ENCODE measurements at regions not wholly inside any gene's neighbourhood (a gene's known extent, or its start where the extent isn't known, plus 50 kb on each side); places are given as distances from the start of the nearest gene placed in this dataset.
"Not testable (repeated sequence)": the region's sequence is repeated elsewhere in the genome, so short reads cannot be mapped to it uniquely, and the experiment has no call there.

DNA sequence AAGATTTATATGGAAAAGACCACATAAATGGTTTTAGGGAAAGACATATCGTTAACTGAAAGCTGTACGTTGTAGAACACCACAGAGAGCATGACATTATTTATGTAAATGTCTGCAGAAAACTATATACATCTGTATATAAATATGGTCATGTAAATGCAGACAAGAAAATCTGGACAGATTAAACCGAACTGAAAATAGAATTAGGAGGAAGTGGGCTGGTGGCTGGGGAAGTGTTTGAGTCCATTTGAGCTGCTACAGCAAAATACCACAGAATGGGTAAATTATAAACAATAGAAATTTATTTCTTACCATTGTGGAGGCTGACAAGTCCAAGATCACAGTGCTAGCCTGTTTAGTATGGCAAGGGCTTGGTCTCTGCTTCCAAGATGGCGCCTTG, 56.3 kb upstream of the USP6NL start:
- DNase-seq (ENCODE audit: low spot score) = no peak

DNA sequence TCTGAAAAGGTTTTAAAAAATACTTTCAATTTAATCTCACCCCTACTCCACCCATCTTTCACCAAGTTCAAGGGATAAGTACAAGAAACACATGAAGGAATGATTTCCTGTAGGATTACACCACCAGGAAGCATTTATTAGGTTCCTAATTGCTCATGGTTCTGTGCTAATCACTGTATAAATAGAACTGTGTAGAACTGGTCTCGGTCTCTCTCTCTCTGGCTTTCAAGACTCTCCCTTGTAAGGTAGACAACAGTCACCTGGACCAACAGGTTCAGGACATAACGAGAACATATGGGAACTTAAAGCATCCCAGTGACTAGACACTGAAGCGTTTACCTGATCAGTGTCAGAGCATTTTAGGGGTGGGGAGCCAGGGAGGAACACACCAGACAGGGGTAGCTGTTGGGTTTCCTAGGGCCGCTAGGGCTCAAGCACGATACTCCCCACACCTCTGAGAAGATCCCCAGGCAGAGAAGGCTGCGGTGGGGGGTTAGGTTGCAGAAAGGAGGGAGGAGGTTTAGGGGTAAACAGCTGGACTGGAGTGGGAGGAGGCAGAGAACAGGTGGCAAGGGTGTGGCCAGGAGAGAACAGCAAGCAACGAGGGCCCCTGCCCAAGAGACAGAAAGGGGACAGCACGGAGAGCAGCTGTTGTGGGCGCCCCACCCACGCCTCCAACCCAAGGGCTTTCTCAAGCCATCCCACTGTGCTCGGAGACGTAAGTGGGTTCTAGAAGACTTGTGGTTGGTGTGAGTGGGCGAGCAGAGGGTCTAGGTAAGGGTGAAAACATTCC, 52.5 kb upstream of the USP6NL start:
- DNase-seq (ENCODE audit: low spot score) = no peak

DNA sequence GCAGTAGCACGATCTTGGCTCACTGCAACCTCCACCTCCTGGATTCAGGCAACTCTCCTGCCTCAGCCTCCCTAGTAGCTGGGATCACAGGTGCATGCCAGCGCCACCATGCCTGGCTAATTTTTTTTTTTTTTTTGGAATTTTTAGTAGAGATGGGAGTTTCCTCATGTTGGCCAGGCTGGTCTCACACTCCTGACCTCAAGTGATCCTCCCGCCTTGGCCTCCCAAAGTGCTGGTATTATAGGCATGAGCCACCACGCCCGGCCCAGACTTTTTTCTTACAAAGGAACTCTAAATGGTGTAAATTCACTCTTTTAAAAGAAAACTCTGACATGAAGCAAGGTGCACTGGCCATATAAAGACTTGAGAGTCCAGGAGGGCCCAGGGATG, 51.7 kb upstream of the USP6NL start:
- DNase-seq (ENCODE audit: low spot score) = not testable (repeated sequence)

DNA sequence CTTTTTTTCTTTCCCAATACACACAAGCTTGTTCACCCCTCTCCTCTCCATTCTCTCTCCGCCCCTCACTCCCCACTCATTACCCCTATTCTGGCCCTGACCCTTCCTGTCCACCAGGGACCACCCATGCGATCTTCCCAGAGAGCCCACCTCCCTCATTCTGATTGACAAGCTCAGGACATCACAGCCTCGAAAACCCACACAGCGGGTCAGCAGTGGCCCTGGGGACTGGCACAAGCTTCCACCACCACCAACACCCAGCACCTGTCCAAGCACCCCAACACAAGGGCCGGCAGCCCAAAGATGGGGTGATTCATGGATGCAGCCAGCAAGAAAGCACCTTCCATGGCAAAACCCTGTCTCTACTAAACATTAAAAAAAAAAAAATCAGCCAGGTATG, 50.0 kb upstream of the USP6NL start:
- no peak for DNase-seq (ENCODE audit: low spot score)

Data from D341Med (cell line).